ENCODE measurements at regions not wholly inside any gene's neighbourhood (a gene's known extent, or its start where the extent isn't known, plus 50 kb on each side); places are given as distances from the start of the nearest gene placed in this dataset.

DNA sequence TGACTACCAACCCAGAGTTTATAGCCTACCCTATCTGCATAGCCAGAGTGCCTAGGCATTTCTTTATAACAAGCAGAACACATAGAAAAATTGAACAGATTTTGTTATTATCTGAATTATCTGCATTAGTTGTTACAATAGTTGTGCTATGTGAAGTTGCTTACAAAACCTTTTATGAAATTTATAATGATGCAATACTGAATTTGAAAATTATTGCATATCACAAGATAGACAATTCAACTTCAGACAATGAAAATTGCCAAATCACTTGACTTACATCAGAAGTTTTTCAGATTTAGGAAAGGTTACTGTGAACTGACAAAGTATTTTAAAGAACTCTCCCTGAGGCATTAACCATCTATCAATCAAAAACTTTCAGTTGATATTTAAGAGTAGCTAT is 437.9 kb upstream of the PIK3C3 start:
- H3K9ac ChIP-seq = no peak overlapping the region

GRCh38 chr18:41513438-41513837 is 441.6 kb upstream of the PIK3C3 start:
- no peak overlapping the region for H3K4me2 ChIP-seq
- no peaks in the 10 kb centered on the region for H3K79me2 ChIP-seq (ENCODE audit: insufficient read depth, low read depth)
- no peaks in the 10 kb centered on the region for H4K20me1 ChIP-seq (ENCODE audit: insufficient read depth)
- TF ChIP-seq, protein P1, sequence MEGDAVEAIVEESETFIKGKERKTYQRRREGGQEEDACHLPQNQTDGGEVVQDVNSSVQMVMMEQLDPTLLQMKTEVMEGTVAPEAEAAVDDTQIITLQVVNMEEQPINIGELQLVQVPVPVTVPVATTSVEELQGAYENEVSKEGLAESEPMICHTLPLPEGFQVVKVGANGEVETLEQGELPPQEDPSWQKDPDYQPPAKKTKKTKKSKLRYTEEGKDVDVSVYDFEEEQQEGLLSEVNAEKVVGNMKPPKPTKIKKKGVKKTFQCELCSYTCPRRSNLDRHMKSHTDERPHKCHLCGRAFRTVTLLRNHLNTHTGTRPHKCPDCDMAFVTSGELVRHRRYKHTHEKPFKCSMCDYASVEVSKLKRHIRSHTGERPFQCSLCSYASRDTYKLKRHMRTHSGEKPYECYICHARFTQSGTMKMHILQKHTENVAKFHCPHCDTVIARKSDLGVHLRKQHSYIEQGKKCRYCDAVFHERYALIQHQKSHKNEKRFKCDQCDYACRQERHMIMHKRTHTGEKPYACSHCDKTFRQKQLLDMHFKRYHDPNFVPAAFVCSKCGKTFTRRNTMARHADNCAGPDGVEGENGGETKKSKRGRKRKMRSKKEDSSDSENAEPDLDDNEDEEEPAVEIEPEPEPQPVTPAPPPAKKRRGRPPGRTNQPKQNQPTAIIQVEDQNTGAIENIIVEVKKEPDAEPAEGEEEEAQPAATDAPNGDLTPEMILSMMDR (conservative IDR thresholded peaks at IDR 0.05; ENCODE audit: low read depth, low read length) = no peak
- H3K36me3 ChIP-seq (ENCODE audit: insufficient read depth) = no peaks in the 10 kb centered on the region
- H3K4me1 ChIP-seq (ENCODE audit: low read depth, poor library complexity, severe bottlenecking) = no peaks in the 10 kb centered on the region
- no peak overlapping the region for H3K27ac ChIP-seq
- no peak overlapping the region for H2AFZ ChIP-seq (ENCODE audit: low read depth)
- no peak overlapping the region for H3K9ac ChIP-seq
- H3K27me3 ChIP-seq (ENCODE audit: insufficient read depth, low read depth) = no peaks in the 10 kb centered on the region
- no peak overlapping the region for H3K4me3 ChIP-seq (IDR thresholded peaks at IDR 0.05; ENCODE audit: insufficient read depth, low read depth, low read length)

More for the DNA sequence above, 437.9 kb upstream of the PIK3C3 start:
- no peaks in the 10 kb centered on the region for H3K27me3 ChIP-seq (ENCODE audit: insufficient read depth, low read depth)
- no peak overlapping the region for H2AFZ ChIP-seq (ENCODE audit: low read depth)
- H4K20me1 ChIP-seq (ENCODE audit: insufficient read depth) = no peaks in the 10 kb centered on the region
- H3K4me1 ChIP-seq (ENCODE audit: low read depth, poor library complexity, severe bottlenecking) = no peaks in the 10 kb centered on the region
- TF ChIP-seq, protein P1 (conservative IDR thresholded peaks at IDR 0.05; ENCODE audit: low read depth, low read length) = no peak
- no peak overlapping the region for H3K27ac ChIP-seq
- no peak overlapping the region for H3K4me3 ChIP-seq (IDR thresholded peaks at IDR 0.05; ENCODE audit: insufficient read depth, low read depth, low read length)
- H3K4me2 ChIP-seq = no peak overlapping the region
- no peaks in the 10 kb centered on the region for H3K79me2 ChIP-seq (ENCODE audit: insufficient read depth, low read depth)
- no peaks in the 10 kb centered on the region for H3K36me3 ChIP-seq (ENCODE audit: insufficient read depth)

DNA sequence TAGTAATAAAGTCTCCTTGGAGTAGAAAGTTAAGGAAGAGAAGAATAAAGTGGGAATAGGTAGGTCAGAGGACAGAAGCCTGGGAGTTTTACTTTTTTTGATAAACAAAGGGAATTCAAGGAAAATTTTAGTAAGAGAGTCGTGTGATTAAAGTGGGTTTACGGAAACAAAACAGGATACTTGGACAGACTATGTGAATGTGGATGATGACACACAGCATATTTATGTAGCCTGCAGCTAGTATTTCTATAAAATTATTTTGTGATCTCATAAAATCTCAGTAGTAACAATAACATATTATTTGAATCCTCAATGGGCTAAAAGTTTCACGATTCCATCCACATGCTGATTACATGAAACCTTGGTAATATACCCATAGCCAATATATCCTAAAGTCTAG is 450.7 kb upstream of the PIK3C3 start:
- Histone ChIP-seq H3K4me2 (no peak overlapping the region), H3K79me2 (ENCODE audit: insufficient read depth, low read depth) (no peaks in the 10 kb centered on the region), H4K20me1 (ENCODE audit: insufficient read depth) (no peaks in the 10 kb centered on the region), H2AFZ (ENCODE audit: low read depth) (no peak overlapping the region), H3K4me1 (ENCODE audit: low read depth, poor library complexity, severe bottlenecking) (no peaks in the 10 kb centered on the region), H3K36me3 (ENCODE audit: insufficient read depth) (no peaks in the 10 kb centered on the region), H3K9ac (no peak overlapping the region), H3K4me3 (IDR thresholded peaks at IDR 0.05; ENCODE audit: insufficient read depth, low read depth, low read length) (no peak overlapping the region), H3K27ac (no peak overlapping the region), H3K27me3 (ENCODE audit: insufficient read depth, low read depth) (no peaks in the 10 kb centered on the region)
- TF ChIP-seq, protein P1 (conservative IDR thresholded peaks at IDR 0.05; ENCODE audit: low read depth, low read length) = no peak

DNA sequence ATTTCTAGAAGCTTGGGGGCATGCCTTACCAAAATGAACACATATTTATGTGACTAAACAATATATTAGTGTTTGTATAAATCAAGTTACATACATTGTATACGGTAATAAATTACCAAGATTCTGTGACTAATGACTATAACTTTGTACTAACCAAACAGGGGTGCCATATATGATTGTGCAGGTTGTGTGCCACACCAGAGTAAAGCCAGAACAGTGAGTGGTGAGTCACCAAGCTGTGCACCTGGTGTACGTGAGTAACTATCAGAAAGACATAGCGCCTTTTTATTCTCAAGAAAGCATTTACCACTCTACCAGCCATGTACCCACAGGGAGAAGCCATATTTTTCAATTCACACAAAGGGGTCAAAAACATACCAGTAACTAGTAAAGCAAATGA is 453.2 kb upstream of the PIK3C3 start:
- no peak overlapping the region for H3K27ac ChIP-seq
- TF ChIP-seq, protein P1 (conservative IDR thresholded peaks at IDR 0.05; ENCODE audit: low read depth, low read length) = no peak
- no peaks in the 10 kb centered on the region for H3K4me1 ChIP-seq (ENCODE audit: low read depth, poor library complexity, severe bottlenecking)
- no peak overlapping the region for H3K4me2 ChIP-seq
- no peak overlapping the region for H2AFZ ChIP-seq (ENCODE audit: low read depth)
- no peak overlapping the region for H3K4me3 ChIP-seq (IDR thresholded peaks at IDR 0.05; ENCODE audit: insufficient read depth, low read depth, low read length)
- H3K79me2 ChIP-seq (ENCODE audit: insufficient read depth, low read depth) = no peaks in the 10 kb centered on the region
- H3K27me3 ChIP-seq (ENCODE audit: insufficient read depth, low read depth) = no peaks in the 10 kb centered on the region
- H3K36me3 ChIP-seq (ENCODE audit: insufficient read depth) = no peaks in the 10 kb centered on the region
- no peak overlapping the region for H3K9ac ChIP-seq
- no peaks in the 10 kb centered on the region for H4K20me1 ChIP-seq (ENCODE audit: insufficient read depth)
